Natural killer cell (primary cell): ENCODE measurements at regions not wholly inside any gene's neighbourhood (a gene's known extent, or its start where the extent isn't known, plus 50 kb on each side); places are given as distances from the start of the nearest gene placed in this dataset.

Source experiments
- ATAC-seq, 3 donors: fragments of 150-1000 bp in 2 of 3; fragments of 200-7000 bp in 1 of 3; cut with Tn5 transposase; 1 replicate in 1 of 3; 2 replicates in 2 of 3; pipeline ENCODE4 v1.10.0; 2021; ENCODE audit warnings: mild to moderate bottlenecking in 2 of 3, moderate library complexity in 2 of 3
- DNase-seq, 2 donors: peaks; one replicate each; pipeline versions ENCODE4 v3.0.0 to v3.0.0-alpha.2; 2013 to 2021; ENCODE audit warnings: mixed read lengths in 1 of 2
- H3K27ac ChIP-seq: one replicate; pipeline ENCODE4 v1.5.1; 2013; ENCODE audit warnings: mild to moderate bottlenecking, low read length
- H3K27me3 ChIP-seq: one replicate; pipeline ENCODE4 v1.6.1; 2013; ENCODE audit warnings: low read length; ENCODE audit not compliant: control insufficient read depth, insufficient read depth
- H3K36me3 ChIP-seq: one replicate; pipeline ENCODE4 v1.6.1; 2013; ENCODE audit warnings: low read length; ENCODE audit not compliant: control insufficient read depth, insufficient read depth
- H3K4me1 ChIP-seq: one replicate; pipeline ENCODE4 v1.6.1; 2013; ENCODE audit warnings: low read length; ENCODE audit not compliant: control insufficient read depth, insufficient read depth
- H3K4me3 ChIP-seq: one replicate; pipeline ENCODE4 v1.5.1; 2013; ENCODE audit warnings: low read length
- H3K9me3 ChIP-seq: one replicate; pipeline ENCODE4 v1.6.1; 2013; ENCODE audit warnings: low read length; ENCODE audit not compliant: control insufficient read depth, insufficient read depth
- H3K27ac Mint-ChIP-seq, 2 donors: one replicate each; pipeline ENCODE4 v1.8.0; 2022; ENCODE audit warnings: mild to moderate bottlenecking in 2 of 2, mixed read lengths in 2 of 2, moderate library complexity in 1 of 2
- H3K27me3 Mint-ChIP-seq, 2 donors: one replicate each; pipeline ENCODE4 v1.8.0; 2022; ENCODE audit warnings: low read depth in 2 of 2, mixed read lengths in 2 of 2
- H3K36me3 Mint-ChIP-seq: one replicate; pipeline ENCODE4 v1.8.0; 2022; ENCODE audit warnings: mixed read lengths
- H3K4me1 Mint-ChIP-seq, 2 donors: one replicate each; pipeline ENCODE4 v1.8.0; 2022; ENCODE audit warnings: mixed read lengths in 2 of 2
- H3K4me3 Mint-ChIP-seq: one replicate; pipeline ENCODE4 v1.8.0; 2022; ENCODE audit warnings: mild to moderate bottlenecking, moderate library complexity, mixed read lengths
- H3K9me3 Mint-ChIP-seq, 2 donors: one replicate each; pipeline ENCODE4 v1.8.0; 2022; ENCODE audit warnings: mixed read lengths in 2 of 2
- WGBS: methylation state at CpG from one replicate; pipeline ENCODE4 v1.1.7; 2013; ENCODE audit warnings: missing lambda C conversion rate; ENCODE audit not compliant: insufficient coverage; 5-methylcytosine and 5-hydroxymethylcytosine counted together
- intact Hi-C: fragments of 100-400 bp; cut with micrococcal nuclease; formaldehyde crosslinking; loops from one replicate; pipeline ENCODE4 v1.14.2; 2022
- TF ChIP-seq, protein P1 (sequence below): fragments of 200-600 bp; IDR thresholded peaks from one replicate; pipeline ENCODE4 v1.8.0; 2022; ENCODE audit warnings: antibody characterized with exemption

DNA sequence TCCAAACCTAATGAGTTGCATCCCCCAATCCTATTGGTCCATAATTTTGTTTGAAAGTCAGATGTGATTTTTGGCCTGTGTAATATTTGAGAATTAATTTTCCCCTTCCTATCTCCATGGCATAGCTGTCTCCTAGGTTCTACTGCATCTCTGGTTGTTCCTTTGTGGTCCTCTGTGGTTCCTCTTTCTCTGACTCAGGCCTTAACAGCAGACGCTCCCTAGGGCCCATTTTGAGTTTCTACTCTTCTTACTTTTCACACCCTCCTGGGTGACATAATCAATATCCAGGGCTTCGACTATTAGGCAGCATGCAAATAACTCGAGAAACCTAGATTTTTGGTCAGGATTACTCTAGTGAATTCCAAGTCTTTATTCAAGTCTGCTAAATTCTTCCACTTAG lies 160.7 kb downstream of the RFC3 start:
- Histone ChIP-seq H3K9me3 (no peaks in the 10 kb centered on the region), H3K4me3 (no peak overlapping the region), H3K36me3 (no peaks in the 10 kb centered on the region), H3K4me1 (no peaks in the 10 kb centered on the region), H3K27me3 (no peaks in the 10 kb centered on the region), H3K27ac (no peak overlapping the region)
- DNase-seq (no peak), ATAC-seq (no peak)
- Mint-ChIP-seq H3K27me3 (no peaks in the 10 kb centered on the region), H3K4me3 (no peak overlapping the region), H3K36me3 (peaks cover 7% of the 10 kb centered on the region), H3K4me1 (no peaks in the 10 kb centered on the region), H3K27ac (no peak overlapping the region), H3K9me3 (peaks cover 11 to 15% of the 10 kb centered on the region in 2 donors)
- 59% methylated on average over 3 of the region's 3 CpGs for WGBS
- TF ChIP-seq, protein P1, sequence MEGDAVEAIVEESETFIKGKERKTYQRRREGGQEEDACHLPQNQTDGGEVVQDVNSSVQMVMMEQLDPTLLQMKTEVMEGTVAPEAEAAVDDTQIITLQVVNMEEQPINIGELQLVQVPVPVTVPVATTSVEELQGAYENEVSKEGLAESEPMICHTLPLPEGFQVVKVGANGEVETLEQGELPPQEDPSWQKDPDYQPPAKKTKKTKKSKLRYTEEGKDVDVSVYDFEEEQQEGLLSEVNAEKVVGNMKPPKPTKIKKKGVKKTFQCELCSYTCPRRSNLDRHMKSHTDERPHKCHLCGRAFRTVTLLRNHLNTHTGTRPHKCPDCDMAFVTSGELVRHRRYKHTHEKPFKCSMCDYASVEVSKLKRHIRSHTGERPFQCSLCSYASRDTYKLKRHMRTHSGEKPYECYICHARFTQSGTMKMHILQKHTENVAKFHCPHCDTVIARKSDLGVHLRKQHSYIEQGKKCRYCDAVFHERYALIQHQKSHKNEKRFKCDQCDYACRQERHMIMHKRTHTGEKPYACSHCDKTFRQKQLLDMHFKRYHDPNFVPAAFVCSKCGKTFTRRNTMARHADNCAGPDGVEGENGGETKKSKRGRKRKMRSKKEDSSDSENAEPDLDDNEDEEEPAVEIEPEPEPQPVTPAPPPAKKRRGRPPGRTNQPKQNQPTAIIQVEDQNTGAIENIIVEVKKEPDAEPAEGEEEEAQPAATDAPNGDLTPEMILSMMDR: no peak
- intact Hi-C loops: no loop called here

DNA sequence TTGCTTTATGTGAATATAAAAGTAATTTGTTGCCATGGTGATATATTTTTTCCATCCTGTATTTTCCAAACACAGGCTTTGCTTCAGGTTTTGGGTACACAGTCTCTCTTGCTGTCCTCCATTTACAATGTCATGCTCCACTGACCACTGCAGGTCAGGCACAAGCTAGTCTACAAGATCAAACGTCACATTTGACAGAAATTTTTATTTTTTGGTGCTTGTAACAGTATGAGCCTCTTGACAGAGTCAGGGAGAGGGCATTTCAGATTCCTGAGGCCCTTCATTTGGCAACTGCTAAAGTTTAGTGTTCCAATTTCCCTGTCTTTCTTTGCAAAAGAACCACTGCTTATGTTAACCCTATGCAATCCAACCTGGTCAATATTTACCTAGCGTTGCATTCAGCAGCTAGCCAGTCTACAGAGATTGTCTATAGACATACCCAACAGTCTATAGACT lies 175.0 kb downstream of the RFC3 start:
- WGBS: 67% methylated on average over 2 of the region's 2 CpGs
- H3K36me3 Mint-ChIP-seq: no peaks in the 10 kb centered on the region
- Histone ChIP-seq H3K9me3 (no peaks in the 10 kb centered on the region), H3K27me3 (no peaks in the 10 kb centered on the region), H3K4me1 (no peaks in the 10 kb centered on the region), H3K4me3 (no peak overlapping the region), H3K36me3 (no peaks in the 10 kb centered on the region), H3K27ac (no peak overlapping the region)
- no peak overlapping the region for H3K4me3 Mint-ChIP-seq
- no peak overlapping the region for H3K27ac Mint-ChIP-seq
- TF ChIP-seq, protein P1: no peak
- DNase-seq (no peak), ATAC-seq (no peak)
- intact Hi-C loops: no loop called here
- peaks cover 9 to 10% of the 10 kb centered on the region in 2 donors for H3K9me3 Mint-ChIP-seq
- H3K27me3 Mint-ChIP-seq: no peaks in the 10 kb centered on the region
- H3K4me1 Mint-ChIP-seq: no peaks in the 10 kb centered on the region

DNA sequence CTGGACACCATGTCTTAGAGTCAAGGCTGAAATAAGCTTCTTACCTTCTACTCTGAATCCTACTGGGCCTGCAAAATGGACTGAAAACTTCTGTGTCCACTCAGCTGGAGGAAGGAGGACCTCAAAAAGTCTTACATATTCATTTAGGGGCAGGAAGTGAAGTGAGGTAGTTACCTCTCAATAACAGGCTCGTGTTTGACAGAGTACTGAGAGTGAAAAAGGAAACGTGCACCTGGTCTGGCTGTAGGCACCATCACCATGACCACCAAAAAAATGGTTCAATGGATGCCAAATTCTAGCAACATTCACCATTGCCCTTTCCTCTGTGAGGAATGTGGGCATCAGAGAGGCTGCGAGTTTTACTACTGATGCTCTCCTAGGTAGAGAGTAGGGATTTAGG lies 176.2 kb downstream of the RFC3 start:
- Histone ChIP-seq H3K27ac (no peak overlapping the region), H3K9me3 (no peaks in the 10 kb centered on the region), H3K27me3 (no peaks in the 10 kb centered on the region), H3K4me1 (no peaks in the 10 kb centered on the region), H3K4me3 (no peak overlapping the region), H3K36me3 (no peaks in the 10 kb centered on the region)
- no peak for DNase-seq
- H3K36me3 Mint-ChIP-seq: no peaks in the 10 kb centered on the region
- no peak for ATAC-seq
- no peaks in the 10 kb centered on the region for H3K4me1 Mint-ChIP-seq
- H3K27me3 Mint-ChIP-seq: no peaks in the 10 kb centered on the region
- peaks cover 9 to 11% of the 10 kb centered on the region in 2 donors for H3K9me3 Mint-ChIP-seq
- 75% methylated on average over 2 of the region's 3 CpGs for WGBS
- TF ChIP-seq, protein P1: no peak
- intact Hi-C loops: no loop called here
- H3K4me3 Mint-ChIP-seq: no peak overlapping the region
- H3K27ac Mint-ChIP-seq: no peak overlapping the region

DNA sequence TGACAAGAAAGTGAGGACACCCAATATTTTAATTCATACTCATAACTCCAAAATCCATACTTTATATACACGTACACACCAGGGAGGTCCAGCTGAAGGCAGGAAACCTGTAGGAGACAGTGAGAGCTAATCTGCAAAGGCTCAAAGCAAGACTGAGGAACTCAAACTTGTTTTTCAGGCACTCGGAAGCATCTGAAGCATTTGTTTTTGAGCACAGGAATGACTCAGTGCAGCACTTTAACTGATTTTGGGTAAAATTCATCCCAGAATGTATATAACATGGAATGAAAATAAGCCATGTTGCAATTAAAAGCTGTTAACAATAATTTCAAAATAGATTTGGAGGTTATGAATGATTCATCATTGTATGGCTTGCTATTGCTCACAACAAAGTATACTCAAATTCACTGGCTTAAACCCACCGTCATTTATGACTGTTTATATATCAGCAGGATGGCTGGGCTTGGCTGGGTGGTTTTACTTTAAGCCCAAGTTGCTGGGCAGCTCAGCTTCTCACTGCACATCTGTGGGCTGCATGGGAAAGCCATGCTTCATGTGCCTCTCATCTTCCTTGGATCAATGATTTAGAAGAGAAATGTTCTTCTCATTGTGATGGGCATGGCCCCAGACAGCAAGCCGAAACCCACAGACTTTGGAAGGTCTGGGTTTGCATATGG lies 177.0 kb downstream of the RFC3 start:
- ATAC-seq: no peak
- DNase-seq: no peak
- Mint-ChIP-seq H3K4me1 (no peaks in the 10 kb centered on the region), H3K27ac (no peak overlapping the region), H3K36me3 (no peaks in the 10 kb centered on the region), H3K27me3 (no peaks in the 10 kb centered on the region), H3K9me3 (peaks cover 9 to 11% of the 10 kb centered on the region in 2 donors), H3K4me3 (no peak overlapping the region)
- H3K27me3 ChIP-seq: no peaks in the 10 kb centered on the region
- no peaks in the 10 kb centered on the region for H3K4me1 ChIP-seq
- WGBS: 90% methylated on average over 4 of the region's 4 CpGs
- no peaks in the 10 kb centered on the region for H3K36me3 ChIP-seq
- no peak overlapping the region for H3K27ac ChIP-seq
- intact Hi-C loops: no loop called here
- H3K4me3 ChIP-seq: no peak overlapping the region
- H3K9me3 ChIP-seq: no peaks in the 10 kb centered on the region
- TF ChIP-seq, protein P1: no peak
